ENCODE measurements at regions not wholly inside any gene's neighbourhood (a gene's known extent, or its start where the extent isn't known, plus 50 kb on each side); places are given as distances from the start of the nearest gene placed in this dataset.

DNA sequence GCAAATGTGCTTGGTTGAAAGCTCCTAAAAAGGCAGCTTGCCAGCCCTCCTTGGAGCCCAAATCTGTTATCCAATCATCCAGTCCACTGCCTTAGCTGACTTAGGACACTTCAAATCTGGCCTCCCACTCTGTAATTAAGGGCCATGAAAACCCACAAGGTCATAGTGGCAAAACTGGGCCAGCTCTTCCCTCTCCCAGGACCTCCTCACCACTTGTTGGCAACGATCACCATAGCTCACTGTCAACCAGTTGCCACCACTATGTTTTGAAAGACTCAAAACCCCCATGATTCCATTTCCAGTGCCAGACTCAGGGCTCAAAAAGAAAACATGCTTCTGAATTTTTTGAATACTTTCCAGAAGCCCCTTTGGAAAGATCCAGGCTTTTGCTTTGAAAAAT, 107.5 kb downstream of the NREP start:
- no peak for TF ChIP-seq NFIC (IDR thresholded peaks at IDR 0.05)
- no peak for TF ChIP-seq CEBPB (IDR thresholded peaks at IDR 0.05)
- TF ChIP-seq RAD21 (IDR thresholded peaks at IDR 0.05; ENCODE audit: low read depth): no peak
- no peak for TF ChIP-seq ZBTB7A (IDR thresholded peaks at IDR 0.05; ENCODE audit: low read depth)
- no peak for TF ChIP-seq FOXM1 (IDR thresholded peaks at IDR 0.05; ENCODE audit: borderline replicate concordance, low read depth)
- TF ChIP-seq, protein P1, sequence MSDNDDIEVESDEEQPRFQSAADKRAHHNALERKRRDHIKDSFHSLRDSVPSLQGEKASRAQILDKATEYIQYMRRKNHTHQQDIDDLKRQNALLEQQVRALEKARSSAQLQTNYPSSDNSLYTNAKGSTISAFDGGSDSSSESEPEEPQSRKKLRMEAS (IDR thresholded peaks at IDR 0.05): no peak
- TF ChIP-seq TEAD4 (IDR thresholded peaks at IDR 0.05): no peak
- no peak for TF ChIP-seq TCF12 (IDR thresholded peaks at IDR 0.05; ENCODE audit: low read depth)
- TF ChIP-seq CREB1 (IDR thresholded peaks at IDR 0.05; ENCODE audit: low read depth): no peak
- no peak for TF ChIP-seq YY1 (IDR thresholded peaks at IDR 0.05; ENCODE audit: low read depth)
- TF ChIP-seq EP300 (IDR thresholded peaks at IDR 0.05; ENCODE audit: borderline replicate concordance): no peak
- TF ChIP-seq TAF1 (IDR thresholded peaks at IDR 0.05; ENCODE audit: low read depth): no peak

DNA sequence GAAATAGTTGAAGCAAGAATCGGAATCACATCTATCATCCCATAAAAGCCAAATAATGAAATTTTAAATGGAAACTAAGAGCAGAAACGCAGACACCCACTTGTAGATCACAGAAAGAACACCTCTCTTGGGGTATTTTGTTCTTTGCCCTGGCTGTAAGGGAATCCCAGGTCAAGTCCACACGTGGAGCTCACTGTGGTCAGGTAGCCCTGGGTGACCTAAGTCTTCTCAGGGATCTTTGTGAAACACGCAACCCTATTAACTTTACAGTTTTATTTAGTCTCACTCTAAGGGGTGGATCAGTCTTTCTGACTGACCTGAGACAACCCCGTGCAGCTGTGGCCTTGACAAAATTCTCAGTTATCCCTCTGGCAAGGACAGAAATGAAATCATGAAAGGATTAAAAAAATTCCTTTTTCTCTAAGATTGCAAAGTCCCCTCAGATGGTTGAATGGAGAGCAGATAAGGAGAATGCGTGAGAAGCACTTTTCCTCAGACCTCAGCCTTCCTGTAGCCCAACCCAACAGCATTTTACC, 111.6 kb downstream of the NREP start:
- TF ChIP-seq RAD21 (IDR thresholded peaks at IDR 0.05; ENCODE audit: low read depth) (no peak), CEBPB (IDR thresholded peaks at IDR 0.05) (no peak), FOXM1 (IDR thresholded peaks at IDR 0.05; ENCODE audit: borderline replicate concordance, low read depth) (no peak), TCF12 (IDR thresholded peaks at IDR 0.05; ENCODE audit: low read depth) (no peak), EGR1 (IDR thresholded peaks at IDR 0.05) (no peak), ZBTB7A (IDR thresholded peaks at IDR 0.05; ENCODE audit: low read depth) (no peak), TEAD4 (IDR thresholded peaks at IDR 0.05) (no peak), NFIC (IDR thresholded peaks at IDR 0.05) (no peak), CREB1 (IDR thresholded peaks at IDR 0.05; ENCODE audit: low read depth) (no peak), TAF1 (IDR thresholded peaks at IDR 0.05; ENCODE audit: low read depth) (no peak), EP300 (IDR thresholded peaks at IDR 0.05; ENCODE audit: borderline replicate concordance) (no peak), YY1 (IDR thresholded peaks at IDR 0.05; ENCODE audit: low read depth) (no peak)
- TF ChIP-seq, protein P2, sequence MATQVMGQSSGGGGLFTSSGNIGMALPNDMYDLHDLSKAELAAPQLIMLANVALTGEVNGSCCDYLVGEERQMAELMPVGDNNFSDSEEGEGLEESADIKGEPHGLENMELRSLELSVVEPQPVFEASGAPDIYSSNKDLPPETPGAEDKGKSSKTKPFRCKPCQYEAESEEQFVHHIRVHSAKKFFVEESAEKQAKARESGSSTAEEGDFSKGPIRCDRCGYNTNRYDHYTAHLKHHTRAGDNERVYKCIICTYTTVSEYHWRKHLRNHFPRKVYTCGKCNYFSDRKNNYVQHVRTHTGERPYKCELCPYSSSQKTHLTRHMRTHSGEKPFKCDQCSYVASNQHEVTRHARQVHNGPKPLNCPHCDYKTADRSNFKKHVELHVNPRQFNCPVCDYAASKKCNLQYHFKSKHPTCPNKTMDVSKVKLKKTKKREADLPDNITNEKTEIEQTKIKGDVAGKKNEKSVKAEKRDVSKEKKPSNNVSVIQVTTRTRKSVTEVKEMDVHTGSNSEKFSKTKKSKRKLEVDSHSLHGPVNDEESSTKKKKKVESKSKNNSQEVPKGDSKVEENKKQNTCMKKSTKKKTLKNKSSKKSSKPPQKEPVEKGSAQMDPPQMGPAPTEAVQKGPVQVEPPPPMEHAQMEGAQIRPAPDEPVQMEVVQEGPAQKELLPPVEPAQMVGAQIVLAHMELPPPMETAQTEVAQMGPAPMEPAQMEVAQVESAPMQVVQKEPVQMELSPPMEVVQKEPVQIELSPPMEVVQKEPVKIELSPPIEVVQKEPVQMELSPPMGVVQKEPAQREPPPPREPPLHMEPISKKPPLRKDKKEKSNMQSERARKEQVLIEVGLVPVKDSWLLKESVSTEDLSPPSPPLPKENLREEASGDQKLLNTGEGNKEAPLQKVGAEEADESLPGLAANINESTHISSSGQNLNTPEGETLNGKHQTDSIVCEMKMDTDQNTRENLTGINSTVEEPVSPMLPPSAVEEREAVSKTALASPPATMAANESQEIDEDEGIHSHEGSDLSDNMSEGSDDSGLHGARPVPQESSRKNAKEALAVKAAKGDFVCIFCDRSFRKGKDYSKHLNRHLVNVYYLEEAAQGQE (IDR thresholded peaks at IDR 0.05; ENCODE audit: low read depth): no peak
- TF ChIP-seq, protein P1 (IDR thresholded peaks at IDR 0.05): no peak
- TF ChIP-seq, protein P3, sequence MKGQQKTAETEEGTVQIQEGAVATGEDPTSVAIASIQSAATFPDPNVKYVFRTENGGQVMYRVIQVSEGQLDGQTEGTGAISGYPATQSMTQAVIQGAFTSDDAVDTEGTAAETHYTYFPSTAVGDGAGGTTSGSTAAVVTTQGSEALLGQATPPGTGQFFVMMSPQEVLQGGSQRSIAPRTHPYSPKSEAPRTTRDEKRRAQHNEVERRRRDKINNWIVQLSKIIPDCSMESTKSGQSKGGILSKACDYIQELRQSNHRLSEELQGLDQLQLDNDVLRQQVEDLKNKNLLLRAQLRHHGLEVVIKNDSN (IDR thresholded peaks at IDR 0.05): no peak

DNA sequence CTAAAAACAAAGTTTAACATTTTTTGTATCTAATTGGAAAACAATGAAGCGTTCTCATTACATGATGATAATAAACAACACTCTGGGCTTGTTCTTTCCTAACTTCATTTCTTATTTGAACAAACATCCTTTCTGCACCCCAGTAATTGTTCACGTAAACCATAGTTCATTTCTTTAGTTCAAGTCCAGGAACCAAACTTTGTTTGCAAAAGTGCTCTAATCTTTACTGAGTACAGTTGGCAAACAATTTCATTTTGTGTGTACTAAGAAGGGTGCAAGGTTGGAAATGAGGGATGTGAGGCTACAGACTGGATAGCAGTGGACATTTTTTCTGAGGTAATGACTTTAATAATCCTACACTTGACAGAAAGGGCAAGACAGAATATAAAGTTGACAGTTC, 113.5 kb downstream of the NREP start:
- TF ChIP-seq RAD21 (IDR thresholded peaks at IDR 0.05; ENCODE audit: low read depth) (no peak), TEAD4 (IDR thresholded peaks at IDR 0.05) (no peak), EGR1 (IDR thresholded peaks at IDR 0.05) (no peak), EP300 (IDR thresholded peaks at IDR 0.05; ENCODE audit: borderline replicate concordance) (no peak), ZBTB7A (IDR thresholded peaks at IDR 0.05; ENCODE audit: low read depth) (no peak), CREB1 (IDR thresholded peaks at IDR 0.05; ENCODE audit: low read depth) (no peak), TAF1 (IDR thresholded peaks at IDR 0.05; ENCODE audit: low read depth) (no peak), CEBPB (IDR thresholded peaks at IDR 0.05) (no peak), TCF12 (IDR thresholded peaks at IDR 0.05; ENCODE audit: low read depth) (no peak), YY1 (IDR thresholded peaks at IDR 0.05; ENCODE audit: low read depth) (no peak), NFIC (IDR thresholded peaks at IDR 0.05) (no peak), FOXM1 (IDR thresholded peaks at IDR 0.05; ENCODE audit: borderline replicate concordance, low read depth) (no peak)
- TF ChIP-seq, protein P1 (IDR thresholded peaks at IDR 0.05): no peak
- TF ChIP-seq, protein P3 (IDR thresholded peaks at IDR 0.05): no peak
- TF ChIP-seq, protein P2 (IDR thresholded peaks at IDR 0.05; ENCODE audit: low read depth): no peak

DNA sequence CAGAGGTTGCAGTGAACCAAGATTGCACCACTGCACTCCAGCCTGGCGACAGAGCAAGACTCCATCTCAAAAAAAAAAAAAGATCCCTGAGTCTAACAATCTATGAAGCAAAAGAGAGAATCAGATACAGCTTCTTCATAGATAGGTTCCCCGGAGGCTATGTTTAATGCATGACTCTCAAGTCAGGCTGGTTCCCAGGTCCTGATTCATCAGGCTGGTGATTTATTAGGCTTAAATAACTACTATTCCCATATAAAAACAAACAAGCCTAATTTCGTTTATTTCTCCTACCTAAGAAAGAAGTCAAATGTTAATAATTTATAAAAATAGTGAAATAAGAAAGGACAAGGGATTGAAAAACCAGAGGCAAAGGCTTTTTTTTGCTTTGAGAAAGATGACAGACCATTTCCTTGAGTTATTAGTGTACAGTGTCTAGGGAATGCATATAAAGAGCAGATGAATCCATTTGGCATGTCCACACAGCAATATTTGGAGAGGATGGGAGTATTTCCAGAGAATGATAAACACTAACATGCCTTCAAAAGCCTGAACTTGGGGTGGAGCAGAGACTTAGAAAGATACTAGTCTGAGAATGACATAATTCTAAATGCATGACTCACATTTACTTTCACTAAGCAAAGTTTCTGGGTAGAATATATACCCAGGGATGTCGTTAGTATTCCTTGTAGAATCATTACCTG, 115.3 kb downstream of the NREP start:
- TF ChIP-seq TCF12 (IDR thresholded peaks at IDR 0.05; ENCODE audit: low read depth) (no peak), RAD21 (IDR thresholded peaks at IDR 0.05; ENCODE audit: low read depth) (no peak)

DNA sequence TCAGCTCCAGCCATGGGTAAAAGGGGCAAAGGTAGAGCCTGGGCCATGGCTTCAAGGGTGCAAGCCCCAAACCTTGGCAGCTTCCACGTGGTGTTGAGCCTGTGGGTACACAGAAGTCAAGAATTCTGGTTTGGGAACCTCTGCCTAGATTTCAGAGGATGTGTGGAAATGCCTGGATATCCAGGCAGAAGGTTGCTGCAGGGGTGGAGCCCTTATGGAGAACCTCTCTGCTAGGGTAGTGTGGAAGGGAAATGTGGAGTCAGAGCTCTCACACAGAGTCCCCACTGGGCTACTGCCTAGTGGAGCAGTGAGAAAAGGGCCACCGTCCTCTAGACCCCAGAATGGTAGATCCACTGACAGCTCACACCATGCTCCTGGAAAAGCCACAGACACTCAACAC, 117.1 kb downstream of the NREP start:
- TF ChIP-seq, protein P3 (IDR thresholded peaks at IDR 0.05): no peak

Data from Ishikawa (cell line).